ENCODE measurements at regions not wholly inside any gene's neighbourhood (a gene's known extent, or its start where the extent isn't known, plus 50 kb on each side); places are given as distances from the start of the nearest gene placed in this dataset.

- H2AFZ ChIP-seq (ENCODE audit: low read length) = no peak overlapping the region
- H3K9me3 ChIP-seq (ENCODE audit: insufficient read depth, low read depth, low read length) = no peaks in the 10 kb centered on the region
- no peaks in the 10 kb centered on the region for H4K20me1 ChIP-seq (ENCODE audit: insufficient read depth, low read length, poor library complexity, severe bottlenecking)
- no peaks in the 10 kb centered on the region for H3K79me2 ChIP-seq (ENCODE audit: insufficient read depth, low read length)
- H3K9me2 ChIP-seq (replicated peaks; ENCODE audit: low read depth, low read length) = no peaks in the 10 kb centered on the region
- no peaks in the 10 kb centered on the region for H3F3A ChIP-seq (ENCODE audit: low read depth)
- H3K4me1 ChIP-seq (ENCODE audit: insufficient read depth, low read length, poor library complexity, severe bottlenecking) = no peaks in the 10 kb centered on the region
- no peaks in the 10 kb centered on the region for H3K27me3 ChIP-seq (ENCODE audit: insufficient read depth, low read length, poor library complexity, severe bottlenecking)
- H3K36me3 ChIP-seq (ENCODE audit: insufficient read depth, low read length) = no peaks in the 10 kb centered on the region
- no peak overlapping the region for H3K9ac ChIP-seq (ENCODE audit: low read depth, low read length, poor library complexity, severe bottlenecking)
- no peak overlapping the region for H3K4me2 ChIP-seq (ENCODE audit: low read depth, low read length, poor library complexity, severe bottlenecking)
- TF ChIP-seq CTCF (conservative IDR thresholded peaks at IDR 0.05; ENCODE audit: low read length) (no peak), EZH2phosphoT487 (IDR thresholded peaks at IDR 0.05; ENCODE audit: borderline replicate concordance) (no peak)
- H3K4me3 ChIP-seq (ENCODE audit: low read length, poor library complexity, severe bottlenecking) = no peak overlapping the region
These were observed 170.1 kb upstream of the USP25 start for GRCh38 chr21:15559660-15560059.

GRCh38 chr21:15560383-15561056 lies 169.3 kb upstream of the USP25 start:
- Histone ChIP-seq H3K27me3 (ENCODE audit: insufficient read depth, low read length, poor library complexity, severe bottlenecking) (no peaks in the 10 kb centered on the region), H3K79me2 (ENCODE audit: insufficient read depth, low read length) (no peaks in the 10 kb centered on the region), H3K9ac (ENCODE audit: low read depth, low read length, poor library complexity, severe bottlenecking) (no peak overlapping the region), H3K36me3 (ENCODE audit: insufficient read depth, low read length) (no peaks in the 10 kb centered on the region), H3K4me1 (ENCODE audit: insufficient read depth, low read length, poor library complexity, severe bottlenecking) (no peaks in the 10 kb centered on the region), H3K9me3 (ENCODE audit: insufficient read depth, low read depth, low read length) (no peaks in the 10 kb centered on the region), H3K4me3 (ENCODE audit: low read length, poor library complexity, severe bottlenecking) (no peak overlapping the region), H3K9me2 (replicated peaks; ENCODE audit: low read depth, low read length) (no peaks in the 10 kb centered on the region), H4K20me1 (ENCODE audit: insufficient read depth, low read length, poor library complexity, severe bottlenecking) (no peaks in the 10 kb centered on the region), H2AFZ (ENCODE audit: low read length) (no peak overlapping the region), H3F3A (ENCODE audit: low read depth) (no peaks in the 10 kb centered on the region), H3K4me2 (ENCODE audit: low read depth, low read length, poor library complexity, severe bottlenecking) (no peak overlapping the region)
- TF ChIP-seq CTCF (conservative IDR thresholded peaks at IDR 0.05; ENCODE audit: low read length) (no peak), EZH2phosphoT487 (IDR thresholded peaks at IDR 0.05; ENCODE audit: borderline replicate concordance) (no peak)

- Histone ChIP-seq H3F3A (ENCODE audit: low read depth) (no peaks in the 10 kb centered on the region), H3K4me1 (ENCODE audit: insufficient read depth, low read length, poor library complexity, severe bottlenecking) (no peaks in the 10 kb centered on the region), H3K9ac (ENCODE audit: low read depth, low read length, poor library complexity, severe bottlenecking) (no peak overlapping the region), H3K79me2 (ENCODE audit: insufficient read depth, low read length) (no peaks in the 10 kb centered on the region), H3K9me3 (ENCODE audit: insufficient read depth, low read depth, low read length) (no peaks in the 10 kb centered on the region), H3K27me3 (ENCODE audit: insufficient read depth, low read length, poor library complexity, severe bottlenecking) (no peaks in the 10 kb centered on the region), H3K9me2 (replicated peaks; ENCODE audit: low read depth, low read length) (no peaks in the 10 kb centered on the region), H2AFZ (ENCODE audit: low read length) (no peak overlapping the region), H3K4me2 (ENCODE audit: low read depth, low read length, poor library complexity, severe bottlenecking) (no peak overlapping the region), H3K4me3 (ENCODE audit: low read length, poor library complexity, severe bottlenecking) (no peak overlapping the region), H3K36me3 (ENCODE audit: insufficient read depth, low read length) (no peaks in the 10 kb centered on the region), H4K20me1 (ENCODE audit: insufficient read depth, low read length, poor library complexity, severe bottlenecking) (no peaks in the 10 kb centered on the region)
- no peak for TF ChIP-seq CTCF (conservative IDR thresholded peaks at IDR 0.05; ENCODE audit: low read length)
- TF ChIP-seq EZH2phosphoT487 (IDR thresholded peaks at IDR 0.05; ENCODE audit: borderline replicate concordance) = no peak
These were observed 167.0 kb upstream of the USP25 start for GRCh38 chr21:15562748-15563147.
